DND-41 (cell line): ENCODE measurements at regions not wholly inside any gene's neighbourhood (a gene's known extent, or its start where the extent isn't known, plus 50 kb on each side); places are given as distances from the start of the nearest gene placed in this dataset.

Experiments
- ATAC-seq: fragments of 200-7000 bp; cut with Tn5 transposase; 3 replicates; pipeline ENCODE4 v1.9.1; 2021; ENCODE audit warnings: low read depth; ENCODE audit not compliant: insufficient read depth
- DNase-seq: peaks from one replicate; pipeline ENCODE4 v3.0.0-alpha.2; 2020
- H2AFZ ChIP-seq: 2 replicates; pipeline ENCODE4 v1.6.0; 2012; ENCODE audit warnings: low read depth, low read length
- H3K27ac ChIP-seq: 2 replicates; pipeline ENCODE4 v1.5.1; 2012; ENCODE audit warnings: low read length, inconsistent platforms
- H3K27me3 ChIP-seq: fragments of 200-600 bp; sonication (generic); 2 replicates; pipeline ENCODE4 v1.6.0; 2012; ENCODE audit warnings: low read length, mild to moderate bottlenecking, inconsistent platforms; ENCODE audit not compliant: insufficient read depth, poor library complexity
- H3K36me3 ChIP-seq: 2 replicates; pipeline ENCODE4 v1.5.1; 2012; ENCODE audit warnings: low read length, inconsistent platforms; ENCODE audit not compliant: insufficient read depth
- H3K4me1 ChIP-seq: 2 replicates; pipeline ENCODE4 v1.5.1; 2012; ENCODE audit warnings: mild to moderate bottlenecking, low read length; ENCODE audit not compliant: insufficient read depth
- H3K4me2 ChIP-seq: 2 replicates; pipeline ENCODE4 v1.6.0; 2012; ENCODE audit warnings: mild to moderate bottlenecking, moderate library complexity, low read length, inconsistent platforms; ENCODE audit not compliant: insufficient read depth
- H3K4me3 ChIP-seq, 2 experiments: fragments of 200-600 bp in 1 of 2; shearing (Covaris generic) in 1 of 2; 2 replicates each; pipeline ENCODE4 v1.5.1; 2012 to 2016; ENCODE audit warnings: inconsistent platforms in 2 of 2, low read length in 2 of 2, mild to moderate bottlenecking in 2 of 2, low read depth in 1 of 2, moderate library complexity in 1 of 2
- H3K79me2 ChIP-seq: 2 replicates; pipeline ENCODE4 v1.6.0; 2012; ENCODE audit warnings: low read length, inconsistent platforms; ENCODE audit not compliant: insufficient read depth
- H3K9ac ChIP-seq: 2 replicates; pipeline ENCODE4 v1.6.0; 2012; ENCODE audit warnings: low read depth, mild to moderate bottlenecking, inconsistent platforms, low read length, moderate library complexity
- H3K9me3 ChIP-seq: 2 replicates; pipeline ENCODE4 v1.5.1; 2012; ENCODE audit warnings: low read length, moderate library complexity, mild to moderate bottlenecking, inconsistent platforms; ENCODE audit not compliant: insufficient read depth, severe bottlenecking
- H4K20me1 ChIP-seq: 2 replicates; pipeline ENCODE4 v1.6.0; 2012; ENCODE audit warnings: low read length; ENCODE audit not compliant: insufficient read depth
- EZH2 ChIP-seq: IDR thresholded peaks from 3 replicates; pipeline ENCODE4 v1.6.1; 2012; ENCODE audit warnings: borderline replicate concordance, low read depth, mild to moderate bottlenecking, moderate library complexity, low read length, inconsistent platforms; ENCODE audit not compliant: severe bottlenecking
- TF ChIP-seq, protein P1 (sequence below): IDR thresholded peaks from 2 replicates; pipeline ENCODE4 v1.5.1; 2012; ENCODE audit warnings: borderline replicate concordance, low read length, moderate library complexity, mild to moderate bottlenecking; ENCODE audit not compliant: poor library complexity, severe bottlenecking; ENCODE audit errors: extremely low read depth

DNA sequence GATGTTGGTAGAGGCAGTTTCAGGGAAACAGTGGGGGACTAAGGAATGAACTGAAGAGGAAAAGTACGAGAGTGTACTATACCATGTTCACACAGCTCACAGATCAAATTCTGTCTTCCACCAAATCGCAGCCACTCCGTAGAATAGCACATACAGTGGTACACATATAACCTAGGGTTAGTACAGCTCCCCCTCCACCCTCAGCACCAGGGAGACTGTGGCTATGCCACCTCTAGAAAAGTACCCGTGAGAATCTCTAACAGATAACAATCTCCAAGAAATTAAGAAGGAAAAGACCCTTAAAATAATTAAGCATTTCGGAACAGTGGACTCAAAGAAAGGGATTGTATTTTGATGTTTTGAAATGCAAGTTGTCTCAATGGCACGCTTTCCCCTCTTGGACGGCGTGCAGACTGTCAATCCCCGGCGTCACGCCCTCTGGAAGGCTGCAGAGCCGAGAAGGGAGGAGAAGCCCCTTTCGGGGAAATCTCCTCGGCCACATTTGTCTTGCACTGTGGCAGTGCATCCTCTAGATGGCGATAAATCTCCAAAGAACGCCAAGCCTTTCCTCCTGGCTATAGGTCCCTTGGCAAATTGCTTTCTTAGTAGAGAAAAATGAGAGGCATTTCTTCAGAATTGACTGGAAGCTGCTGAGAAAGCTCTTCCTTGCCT is 345.0 kb downstream of the REEP3 start:
- ATAC-seq: peak; percentile 93

GRCh38 chr10:63866747-63867140 is 345.5 kb downstream of the REEP3 start:
- no peak overlapping the region for H3K27ac ChIP-seq
- peaks cover 8% of the 10 kb centered on the region for H3K4me1 ChIP-seq
- no peaks in the 10 kb centered on the region for H4K20me1 ChIP-seq
- H3K9me3 ChIP-seq: no peaks in the 10 kb centered on the region
- DNase-seq (no peak), ATAC-seq (peak; percentile 59)
- H2AFZ ChIP-seq: 0 out of 2 replicates have a peak overlapping the region, but pooled peaks have one; percentile 15
- H3K4me2 ChIP-seq: no peak overlapping the region
- H3K36me3 ChIP-seq: no peaks in the 10 kb centered on the region
- H3K27me3 ChIP-seq: peaks cover 5% of the 10 kb centered on the region
- no peaks in the 10 kb centered on the region for H3K79me2 ChIP-seq
- no peak overlapping the region for H3K4me3 ChIP-seq
- no peak for TF ChIP-seq EZH2
- TF ChIP-seq, protein P1, sequence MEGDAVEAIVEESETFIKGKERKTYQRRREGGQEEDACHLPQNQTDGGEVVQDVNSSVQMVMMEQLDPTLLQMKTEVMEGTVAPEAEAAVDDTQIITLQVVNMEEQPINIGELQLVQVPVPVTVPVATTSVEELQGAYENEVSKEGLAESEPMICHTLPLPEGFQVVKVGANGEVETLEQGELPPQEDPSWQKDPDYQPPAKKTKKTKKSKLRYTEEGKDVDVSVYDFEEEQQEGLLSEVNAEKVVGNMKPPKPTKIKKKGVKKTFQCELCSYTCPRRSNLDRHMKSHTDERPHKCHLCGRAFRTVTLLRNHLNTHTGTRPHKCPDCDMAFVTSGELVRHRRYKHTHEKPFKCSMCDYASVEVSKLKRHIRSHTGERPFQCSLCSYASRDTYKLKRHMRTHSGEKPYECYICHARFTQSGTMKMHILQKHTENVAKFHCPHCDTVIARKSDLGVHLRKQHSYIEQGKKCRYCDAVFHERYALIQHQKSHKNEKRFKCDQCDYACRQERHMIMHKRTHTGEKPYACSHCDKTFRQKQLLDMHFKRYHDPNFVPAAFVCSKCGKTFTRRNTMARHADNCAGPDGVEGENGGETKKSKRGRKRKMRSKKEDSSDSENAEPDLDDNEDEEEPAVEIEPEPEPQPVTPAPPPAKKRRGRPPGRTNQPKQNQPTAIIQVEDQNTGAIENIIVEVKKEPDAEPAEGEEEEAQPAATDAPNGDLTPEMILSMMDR: peak; percentile 32
- no peak overlapping the region for H3K9ac ChIP-seq

More for the DNA sequence above, 345.0 kb downstream of the REEP3 start:
- H3K4me3 ChIP-seq: no peak overlapping the region
- no peaks in the 10 kb centered on the region for H4K20me1 ChIP-seq
- peak; percentile 42 for TF ChIP-seq EZH2
- TF ChIP-seq, protein P1: peak; percentile 90
- no peak overlapping the region for H3K9ac ChIP-seq
- H3K4me1 ChIP-seq: peaks cover 8% of the 10 kb centered on the region
- DNase-seq: peak; percentile 60
- H2AFZ ChIP-seq: 0 out of 2 replicates have a peak overlapping the region, but pooled peaks have one; percentile 15
- no peak overlapping the region for H3K4me2 ChIP-seq
- no peaks in the 10 kb centered on the region for H3K9me3 ChIP-seq
- no peaks in the 10 kb centered on the region for H3K79me2 ChIP-seq
- H3K36me3 ChIP-seq: no peaks in the 10 kb centered on the region
- H3K27ac ChIP-seq: no peak overlapping the region
- H3K27me3 ChIP-seq: peaks cover 5% of the 10 kb centered on the region

DNA sequence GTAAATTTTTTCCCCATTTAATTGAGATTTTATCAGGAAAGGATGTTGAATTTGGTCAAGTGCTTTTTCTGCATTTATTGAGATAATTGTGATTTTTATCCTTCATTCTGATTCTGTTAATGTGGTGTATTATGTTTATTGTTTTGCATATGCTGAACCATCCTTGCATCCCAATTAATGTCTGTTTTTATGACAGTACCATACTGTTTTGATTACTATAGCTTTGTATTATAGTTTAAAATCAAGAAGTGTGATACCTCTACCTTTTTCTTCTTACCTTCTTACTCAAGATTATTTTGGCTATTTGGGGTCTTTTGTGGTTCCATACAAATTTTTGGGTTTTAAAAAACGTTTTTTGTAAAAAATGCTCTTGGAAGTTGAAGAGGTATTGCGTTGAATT is 357.2 kb downstream of the REEP3 start:
- H3K79me2 ChIP-seq: no peaks in the 10 kb centered on the region
- no peak overlapping the region for H3K9ac ChIP-seq
- no peak overlapping the region for H2AFZ ChIP-seq
- DNase-seq (no peak), ATAC-seq (no peak)
- no peak for TF ChIP-seq EZH2
- TF ChIP-seq, protein P1: no peak
- H3K36me3 ChIP-seq: no peaks in the 10 kb centered on the region
- no peak overlapping the region for H3K4me2 ChIP-seq
- H3K4me3 ChIP-seq: no peak overlapping the region
- no peaks in the 10 kb centered on the region for H3K27me3 ChIP-seq
- H3K27ac ChIP-seq: no peak overlapping the region
- no peaks in the 10 kb centered on the region for H3K9me3 ChIP-seq
- no peaks in the 10 kb centered on the region for H4K20me1 ChIP-seq
- H3K4me1 ChIP-seq: no peaks in the 10 kb centered on the region
